ENCODE measurements at regions not wholly inside any gene's neighbourhood (a gene's known extent, or its start where the extent isn't known, plus 50 kb on each side); places are given as distances from the start of the nearest gene placed in this dataset.

DNA sequence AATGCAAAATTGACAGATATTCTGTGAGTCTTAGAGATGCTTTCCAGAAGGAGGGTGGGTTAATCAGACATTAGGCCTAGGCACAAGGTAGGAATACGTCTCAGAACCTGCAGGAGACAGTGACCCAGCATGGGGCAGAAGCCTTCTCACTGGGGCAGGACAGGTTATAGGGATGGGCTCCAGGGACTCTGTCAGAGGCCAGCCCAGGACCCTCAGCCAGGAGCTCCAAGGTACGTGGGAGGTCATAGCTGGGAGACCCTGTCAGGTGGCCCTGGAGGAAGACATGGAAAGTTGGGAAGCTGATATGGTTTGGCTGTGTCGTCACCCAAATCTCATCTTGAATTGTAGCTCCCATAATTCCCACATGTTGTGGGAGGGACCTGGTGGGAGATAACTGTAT, 450.4 kb downstream of the GADD45G start (continued):
- TF ChIP-seq JUNB (IDR thresholded peaks at IDR 0.05; ENCODE audit: unreplicated experiment) (no peak), ETS1 (IDR thresholded peaks at IDR 0.05) (no peak), CREB1 (CRISPR knock-in tag; IDR thresholded peaks at IDR 0.05; ENCODE audit: low read depth) (no peak), POLR2AphosphoS5 (IDR thresholded peaks at IDR 0.05; ENCODE audit: low read depth) (no peak), CTCF (conservative IDR thresholded peaks at IDR 0.05; ENCODE audit: low read depth in 2 of 2) (no peak), ZNF331 (CRISPR knock-in tag; IDR thresholded peaks at IDR 0.05; ENCODE audit: low read depth) (no peak), EZH2phosphoT487 (IDR thresholded peaks at IDR 0.05; ENCODE audit: unreplicated experiment) (no peak), ZNF114 (CRISPR knock-in tag; IDR thresholded peaks at IDR 0.05) (no peak), STAT1 (IDR thresholded peaks at IDR 0.05; ENCODE audit: unreplicated experiment) (no peak), NANOG (IDR thresholded peaks at IDR 0.05; ENCODE audit: borderline replicate concordance) (no peak)
- TF ChIP-seq, protein P1, sequence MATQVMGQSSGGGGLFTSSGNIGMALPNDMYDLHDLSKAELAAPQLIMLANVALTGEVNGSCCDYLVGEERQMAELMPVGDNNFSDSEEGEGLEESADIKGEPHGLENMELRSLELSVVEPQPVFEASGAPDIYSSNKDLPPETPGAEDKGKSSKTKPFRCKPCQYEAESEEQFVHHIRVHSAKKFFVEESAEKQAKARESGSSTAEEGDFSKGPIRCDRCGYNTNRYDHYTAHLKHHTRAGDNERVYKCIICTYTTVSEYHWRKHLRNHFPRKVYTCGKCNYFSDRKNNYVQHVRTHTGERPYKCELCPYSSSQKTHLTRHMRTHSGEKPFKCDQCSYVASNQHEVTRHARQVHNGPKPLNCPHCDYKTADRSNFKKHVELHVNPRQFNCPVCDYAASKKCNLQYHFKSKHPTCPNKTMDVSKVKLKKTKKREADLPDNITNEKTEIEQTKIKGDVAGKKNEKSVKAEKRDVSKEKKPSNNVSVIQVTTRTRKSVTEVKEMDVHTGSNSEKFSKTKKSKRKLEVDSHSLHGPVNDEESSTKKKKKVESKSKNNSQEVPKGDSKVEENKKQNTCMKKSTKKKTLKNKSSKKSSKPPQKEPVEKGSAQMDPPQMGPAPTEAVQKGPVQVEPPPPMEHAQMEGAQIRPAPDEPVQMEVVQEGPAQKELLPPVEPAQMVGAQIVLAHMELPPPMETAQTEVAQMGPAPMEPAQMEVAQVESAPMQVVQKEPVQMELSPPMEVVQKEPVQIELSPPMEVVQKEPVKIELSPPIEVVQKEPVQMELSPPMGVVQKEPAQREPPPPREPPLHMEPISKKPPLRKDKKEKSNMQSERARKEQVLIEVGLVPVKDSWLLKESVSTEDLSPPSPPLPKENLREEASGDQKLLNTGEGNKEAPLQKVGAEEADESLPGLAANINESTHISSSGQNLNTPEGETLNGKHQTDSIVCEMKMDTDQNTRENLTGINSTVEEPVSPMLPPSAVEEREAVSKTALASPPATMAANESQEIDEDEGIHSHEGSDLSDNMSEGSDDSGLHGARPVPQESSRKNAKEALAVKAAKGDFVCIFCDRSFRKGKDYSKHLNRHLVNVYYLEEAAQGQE (IDR thresholded peaks at IDR 0.05; ENCODE audit: unreplicated experiment), result no peak

DNA sequence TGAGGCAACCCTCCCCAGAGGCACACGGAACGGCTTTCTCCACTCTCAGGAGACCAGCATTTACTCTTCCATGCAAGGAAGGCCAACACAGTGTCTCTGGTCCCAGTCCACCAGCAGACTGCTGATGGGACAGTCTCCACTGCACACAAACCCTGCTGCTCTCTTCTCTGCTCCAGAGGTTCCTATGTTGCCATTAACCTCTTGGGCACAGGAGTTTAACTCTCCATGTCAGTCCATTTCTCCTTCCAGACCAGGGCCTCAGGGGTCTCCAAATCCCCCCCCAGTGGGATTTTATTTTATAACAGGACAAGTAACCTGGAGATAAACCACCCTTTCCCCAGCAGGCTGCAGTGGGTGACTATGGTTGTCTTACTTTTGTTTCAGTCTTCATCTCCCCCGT, 452.5 kb downstream of the GADD45G start:
- Mint-ChIP-seq H3K27me3 (ENCODE audit: insufficient read depth, low read depth, poor library complexity) (peaks cover 1% of the 10 kb centered on the region), H3K9me3 (peaks cover 18% of the 10 kb centered on the region), H3K4me3 (no peak overlapping the region), H3K36me3 (ENCODE audit: low read depth) (peaks cover 10% of the 10 kb centered on the region; the same call in 2 of the 3 replicates), H3K4me1 (peaks cover 8% of the 10 kb centered on the region), H3K27ac (no peak overlapping the region; the same call in 1 of the 2 replicates)
- Histone ChIP-seq H3K27me3 (ENCODE audit: insufficient read depth) (no peaks in the 10 kb centered on the region), H3K36me3 (ENCODE audit: insufficient read depth) (no peaks in the 10 kb centered on the region), H3K4me3 (no peak overlapping the region), H3K79me2 (replicated peaks; ENCODE audit: insufficient read depth) (no peaks in the 10 kb centered on the region), H3K9me2 (ENCODE audit: insufficient read depth) (peaks cover under 1% of the 10 kb centered on the region; the same call in 1 of the 2 replicates), H4K20me1 (replicated peaks; ENCODE audit: insufficient read depth) (no peaks in the 10 kb centered on the region), H3K4me1 (ENCODE audit: insufficient read depth) (0 out of 2 replicates have a peak, but pooled peaks cover 4% of the 10 kb centered on the region), H3F3A (replicated peaks; ENCODE audit: low read depth) (no peaks in the 10 kb centered on the region), H2AFZ (no peak overlapping the region), H3K4me2 (no peak overlapping the region), H3K27ac (ENCODE audit: low read depth) (no peak overlapping the region)
- ATAC-seq (no peak), DNase-seq (ENCODE audit: low spot score) (no peak)
- no peak for TF ChIP-seq JUNB (IDR thresholded peaks at IDR 0.05; ENCODE audit: unreplicated experiment)
- no peak for TF ChIP-seq NANOG (IDR thresholded peaks at IDR 0.05; ENCODE audit: borderline replicate concordance)
- TF ChIP-seq ZNF331 (CRISPR knock-in tag; IDR thresholded peaks at IDR 0.05; ENCODE audit: low read depth), result no peak
- no peak for TF ChIP-seq ZNF114 (CRISPR knock-in tag; IDR thresholded peaks at IDR 0.05)
- TF ChIP-seq CTCF (conservative IDR thresholded peaks at IDR 0.05; ENCODE audit: low read depth in 2 of 2), result no peak
- no peak for TF ChIP-seq POLR2AphosphoS5 (IDR thresholded peaks at IDR 0.05; ENCODE audit: low read depth)

Measured in GM23338 (cell line).